ENCODE measurements at regions not wholly inside any gene's neighbourhood (a gene's known extent, or its start where the extent isn't known, plus 50 kb on each side); places are given as distances from the start of the nearest gene placed in this dataset.

DNA sequence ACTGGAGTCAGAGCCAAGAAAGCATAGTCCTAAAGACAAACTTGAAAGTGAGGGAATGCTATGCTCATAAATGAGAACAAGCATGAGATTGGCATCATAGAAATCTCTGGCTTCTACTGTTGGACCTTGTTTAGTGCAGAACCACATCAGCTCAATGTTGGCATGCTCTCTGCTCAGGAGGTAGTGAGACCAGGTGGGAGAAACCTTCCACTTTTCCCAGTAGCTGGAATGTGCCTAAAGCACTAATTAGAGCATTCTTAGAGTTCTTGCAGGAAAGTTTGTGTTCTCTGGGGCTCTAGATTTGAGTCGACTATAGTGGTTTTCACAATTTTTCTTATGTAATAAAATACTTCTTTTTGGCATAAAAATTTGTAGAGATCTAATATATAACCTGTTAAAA is 159.7 kb upstream of the PRICKLE1 start:
- no peak overlapping the region for H3K27ac ChIP-seq (ENCODE audit: low read depth, low read length)
- no peaks in the 10 kb centered on the region for H3K36me3 ChIP-seq (ENCODE audit: insufficient read depth, low read length)
- H3K9me3 ChIP-seq (ENCODE audit: low read length) = no peaks in the 10 kb centered on the region
- DNase-seq = no peak
- no peak overlapping the region for H3K27ac Mint-ChIP-seq
- no peaks in the 10 kb centered on the region for H3K4me1 Mint-ChIP-seq
- H3K27me3 ChIP-seq (ENCODE audit: insufficient read depth, low read length, poor library complexity, severe bottlenecking) = no peaks in the 10 kb centered on the region
- H3K9me3 Mint-ChIP-seq = peaks cover 3 to 24% (median 8%) of the 10 kb centered on the region in 5 donors
- no peak overlapping the region for H3K4me3 Mint-ChIP-seq
- POLR2A ChIA-PET = no interaction called here
- H3K27me3 Mint-ChIP-seq = peaks cover 0 to 3% of the 10 kb centered on the region in 2 donors
- CTCF ChIA-PET = no interaction called here
- no peaks in the 10 kb centered on the region for H3K36me3 Mint-ChIP-seq
- no peaks in the 10 kb centered on the region for H3K4me1 ChIP-seq (ENCODE audit: insufficient read depth, low read length)
- H3K4me3 ChIP-seq (ENCODE audit: low read length) = no peak overlapping the region

DNA sequence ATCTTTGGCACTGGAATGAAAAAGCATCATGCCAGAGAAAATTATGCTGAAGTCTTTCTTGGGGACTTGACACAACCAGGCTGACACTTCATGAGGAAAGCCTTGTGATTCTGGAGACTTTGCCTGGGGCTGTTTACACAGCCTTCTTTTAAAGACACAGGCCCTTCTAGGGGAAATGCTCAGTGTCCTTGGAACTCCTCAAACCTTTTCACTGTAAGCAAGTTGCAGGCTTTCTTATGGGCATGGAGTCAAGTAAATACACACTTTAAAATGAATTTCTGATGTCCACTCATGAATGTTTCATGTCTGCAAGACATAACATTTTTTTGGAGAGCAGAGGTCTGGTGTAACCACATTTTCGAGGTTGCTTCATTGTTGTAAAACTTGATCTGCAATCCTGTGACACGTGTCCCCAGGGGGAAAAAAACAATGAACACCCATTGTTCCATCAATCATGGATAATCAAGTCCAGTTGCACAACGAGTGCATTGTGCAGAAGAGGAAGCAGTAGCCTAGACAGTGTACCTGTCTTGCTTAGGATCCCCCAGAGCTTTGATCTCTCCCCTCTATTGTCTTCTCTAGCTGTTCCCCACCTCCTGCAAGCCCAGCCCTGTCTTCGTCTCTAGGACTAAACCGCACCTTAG is 155.1 kb upstream of the PRICKLE1 start:
- Mint-ChIP-seq H3K36me3 (no peaks in the 10 kb centered on the region), H3K4me1 (no peaks in the 10 kb centered on the region), H3K27me3 (no peaks in the 10 kb centered on the region), H3K9me3 (peaks cover 0 to 24% (median 8%) of the 10 kb centered on the region in 5 donors), H3K4me3 (no peak overlapping the region), H3K27ac (no peak overlapping the region)
- no peaks in the 10 kb centered on the region for H3K9me3 ChIP-seq (ENCODE audit: low read length)
- DNase-seq = no peak
- ChIA-PET POLR2A (no interaction called here), CTCF (no interaction called here)
- no peaks in the 10 kb centered on the region for H3K36me3 ChIP-seq (ENCODE audit: insufficient read depth, low read length)
- no peak overlapping the region for H3K4me3 ChIP-seq (ENCODE audit: low read length)
- no peaks in the 10 kb centered on the region for H3K4me1 ChIP-seq (ENCODE audit: insufficient read depth, low read length)
- no peak overlapping the region for H3K27ac ChIP-seq (ENCODE audit: low read depth, low read length)
- H3K27me3 ChIP-seq (ENCODE audit: insufficient read depth, low read length, poor library complexity, severe bottlenecking) = no peaks in the 10 kb centered on the region

GRCh38 chr12:42742716-42743115 is 153.2 kb upstream of the PRICKLE1 start:
- Mint-ChIP-seq H3K27me3 (peaks cover 0 to 2% of the 10 kb centered on the region in 2 donors), H3K4me1 (no peaks in the 10 kb centered on the region), H3K9me3 (peaks cover 0 to 18% (median 8%) of the 10 kb centered on the region in 5 donors), H3K27ac (no peak overlapping the region), H3K36me3 (no peaks in the 10 kb centered on the region), H3K4me3 (no peak overlapping the region)
- Histone ChIP-seq H3K27ac (ENCODE audit: low read depth, low read length) (no peak overlapping the region), H3K9me3 (ENCODE audit: low read length) (no peaks in the 10 kb centered on the region), H3K36me3 (ENCODE audit: insufficient read depth, low read length) (no peaks in the 10 kb centered on the region), H3K27me3 (ENCODE audit: insufficient read depth, low read length, poor library complexity, severe bottlenecking) (no peaks in the 10 kb centered on the region), H3K4me1 (ENCODE audit: insufficient read depth, low read length) (no peaks in the 10 kb centered on the region), H3K4me3 (ENCODE audit: low read length) (no peak overlapping the region)
- DNase-seq = no peak
- ChIA-PET POLR2A (no interaction called here), CTCF (no interaction called here)

DNA sequence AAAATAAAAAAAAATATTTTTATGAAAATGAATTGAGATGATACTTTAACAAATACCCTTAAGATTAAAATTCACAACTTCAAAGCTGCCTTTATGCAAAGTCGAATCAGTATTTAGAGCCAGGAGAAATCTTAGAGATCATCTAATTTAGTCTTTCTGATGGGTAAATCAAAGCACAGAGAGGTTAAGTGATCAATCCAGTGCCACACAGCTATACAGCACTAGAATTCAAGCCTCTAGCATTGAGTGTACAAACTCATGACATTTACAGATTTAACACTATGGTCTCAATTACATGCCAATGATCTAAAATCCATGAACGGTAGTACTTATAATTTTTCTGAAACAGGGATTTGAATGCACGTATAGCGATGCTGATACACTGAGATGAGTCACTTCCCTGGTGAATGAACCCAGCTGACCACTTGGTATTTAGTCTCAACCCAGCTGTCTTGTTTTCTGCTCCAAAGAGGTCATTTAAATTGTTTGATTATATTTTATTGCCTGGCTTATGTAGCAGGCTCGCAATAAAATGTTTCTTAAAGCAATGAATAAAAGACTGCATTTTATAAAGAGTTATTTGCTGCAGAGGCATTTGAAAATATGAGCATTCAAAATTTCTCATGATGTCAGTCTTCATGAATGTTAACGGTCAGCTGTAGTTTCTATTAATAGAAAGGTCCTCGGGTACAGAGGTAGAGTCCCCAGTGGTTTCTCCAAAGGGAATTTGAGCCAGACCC is 152.4 kb upstream of the PRICKLE1 start:
- no peak for DNase-seq
- no peaks in the 10 kb centered on the region for H3K4me1 ChIP-seq (ENCODE audit: insufficient read depth, low read length)
- peaks cover 0 to 2% of the 10 kb centered on the region in 2 donors for H3K27me3 Mint-ChIP-seq
- no peak overlapping the region for H3K27ac Mint-ChIP-seq
- H3K27me3 ChIP-seq (ENCODE audit: insufficient read depth, low read length, poor library complexity, severe bottlenecking) = no peaks in the 10 kb centered on the region
- H3K4me3 ChIP-seq (ENCODE audit: low read length) = no peak overlapping the region
- H3K4me3 Mint-ChIP-seq = no peak overlapping the region
- no peaks in the 10 kb centered on the region for H3K9me3 ChIP-seq (ENCODE audit: low read length)
- ChIA-PET POLR2A (no interaction called here), CTCF (no interaction called here)
- H3K27ac ChIP-seq (ENCODE audit: low read depth, low read length) = no peak overlapping the region
- peaks cover 0 to 10% (median 3%) of the 10 kb centered on the region in 5 donors for H3K9me3 Mint-ChIP-seq
- H3K36me3 ChIP-seq (ENCODE audit: insufficient read depth, low read length) = no peaks in the 10 kb centered on the region
- no peaks in the 10 kb centered on the region for H3K4me1 Mint-ChIP-seq
- no peaks in the 10 kb centered on the region for H3K36me3 Mint-ChIP-seq

GRCh38 chr12:42741091-42741490 is 151.5 kb upstream of the PRICKLE1 start:
- ChIA-PET CTCF (no interaction called here), POLR2A (no interaction called here)
- H3K36me3 Mint-ChIP-seq = no peaks in the 10 kb centered on the region
- no peaks in the 10 kb centered on the region for H3K36me3 ChIP-seq (ENCODE audit: insufficient read depth, low read length)
- peaks cover 0 to 2% of the 10 kb centered on the region in 2 donors for H3K27me3 Mint-ChIP-seq
- H3K27ac Mint-ChIP-seq = no peak overlapping the region
- H3K4me1 ChIP-seq (ENCODE audit: insufficient read depth, low read length) = no peaks in the 10 kb centered on the region
- no peaks in the 10 kb centered on the region for H3K27me3 ChIP-seq (ENCODE audit: insufficient read depth, low read length, poor library complexity, severe bottlenecking)
- peaks cover 0 to 4% (median under 1%) of the 10 kb centered on the region in 5 donors for H3K9me3 Mint-ChIP-seq
- no peaks in the 10 kb centered on the region for H3K9me3 ChIP-seq (ENCODE audit: low read length)
- no peak overlapping the region for H3K4me3 Mint-ChIP-seq
- no peaks in the 10 kb centered on the region for H3K4me1 Mint-ChIP-seq
- H3K27ac ChIP-seq (ENCODE audit: low read depth, low read length) = no peak overlapping the region
- no peak for DNase-seq
- no peak overlapping the region for H3K4me3 ChIP-seq (ENCODE audit: low read length)

- no peaks in the 10 kb centered on the region for H3K27me3 ChIP-seq (ENCODE audit: insufficient read depth, low read length, poor library complexity, severe bottlenecking)
- no peaks in the 10 kb centered on the region for H3K4me1 ChIP-seq (ENCODE audit: insufficient read depth, low read length)
- no peak overlapping the region for H3K4me3 ChIP-seq (ENCODE audit: low read length)
- H3K27ac ChIP-seq (ENCODE audit: low read depth, low read length) = no peak overlapping the region
- Mint-ChIP-seq H3K27ac (no peak overlapping the region), H3K4me3 (no peak overlapping the region), H3K4me1 (no peaks in the 10 kb centered on the region), H3K27me3 (peaks cover 0 to 3% of the 10 kb centered on the region in 2 donors), H3K9me3 (peaks cover 0 to 3% (median 0%) of the 10 kb centered on the region in 5 donors), H3K36me3 (no peaks in the 10 kb centered on the region)
- H3K9me3 ChIP-seq (ENCODE audit: low read length) = no peaks in the 10 kb centered on the region
- no peaks in the 10 kb centered on the region for H3K36me3 ChIP-seq (ENCODE audit: insufficient read depth, low read length)
- CTCF ChIA-PET = no interaction called here
- no peak for DNase-seq
- POLR2A ChIA-PET = no interaction called here
Observed at GRCh38 chr12:42737398-42737797, 147.9 kb upstream of the PRICKLE1 start.

GRCh38 chr12:42735861-42736361 is 146.4 kb upstream of the PRICKLE1 start:
- H3K4me1 Mint-ChIP-seq = no peaks in the 10 kb centered on the region
- ChIA-PET POLR2A (no interaction called here), CTCF (no interaction called here)
- no peak overlapping the region for H3K27ac Mint-ChIP-seq
- H3K36me3 Mint-ChIP-seq = no peaks in the 10 kb centered on the region
- H3K4me1 ChIP-seq (ENCODE audit: insufficient read depth, low read length) = no peaks in the 10 kb centered on the region
- peaks cover 0 to 4% of the 10 kb centered on the region in 2 donors for H3K27me3 Mint-ChIP-seq
- no peak for DNase-seq
- no peaks in the 10 kb centered on the region for H3K27me3 ChIP-seq (ENCODE audit: insufficient read depth, low read length, poor library complexity, severe bottlenecking)
- H3K9me3 ChIP-seq (ENCODE audit: low read length) = no peaks in the 10 kb centered on the region
- no peak overlapping the region for H3K4me3 Mint-ChIP-seq
- peaks cover 0 to 3% (median 0%) of the 10 kb centered on the region in 5 donors for H3K9me3 Mint-ChIP-seq
- no peaks in the 10 kb centered on the region for H3K36me3 ChIP-seq (ENCODE audit: insufficient read depth, low read length)
- no peak overlapping the region for H3K27ac ChIP-seq (ENCODE audit: low read depth, low read length)
- no peak overlapping the region for H3K4me3 ChIP-seq (ENCODE audit: low read length)

DNA sequence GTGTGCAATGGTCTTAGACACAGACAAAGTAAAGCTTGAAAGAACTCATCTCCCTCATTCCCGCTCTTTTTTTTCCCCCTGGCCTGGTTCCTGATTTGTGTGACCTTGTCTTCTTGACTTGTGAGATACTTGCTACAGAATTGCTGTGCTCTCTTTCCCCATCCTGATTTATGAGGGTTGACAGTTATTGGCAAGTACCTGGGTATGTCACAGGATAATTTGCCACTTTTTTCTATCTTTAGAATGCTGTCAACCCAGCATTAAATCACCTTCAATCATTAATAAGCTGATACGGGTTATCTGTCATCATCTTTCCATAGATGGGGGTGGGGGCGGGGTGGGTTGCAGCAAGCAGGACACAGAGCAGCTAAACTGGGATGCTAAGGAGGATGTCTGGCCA is 144.4 kb upstream of the PRICKLE1 start:
- Mint-ChIP-seq H3K4me1 (no peaks in the 10 kb centered on the region), H3K9me3 (peaks cover 0 to 3% (median 0%) of the 10 kb centered on the region in 5 donors), H3K27me3 (peaks cover 0 to 3% of the 10 kb centered on the region in 2 donors), H3K27ac (no peak overlapping the region), H3K4me3 (no peak overlapping the region), H3K36me3 (no peaks in the 10 kb centered on the region)
- Histone ChIP-seq H3K27me3 (ENCODE audit: insufficient read depth, low read length, poor library complexity, severe bottlenecking) (no peaks in the 10 kb centered on the region), H3K36me3 (ENCODE audit: insufficient read depth, low read length) (no peaks in the 10 kb centered on the region), H3K4me3 (ENCODE audit: low read length) (no peak overlapping the region), H3K9me3 (ENCODE audit: low read length) (no peaks in the 10 kb centered on the region), H3K27ac (ENCODE audit: low read depth, low read length) (no peak overlapping the region), H3K4me1 (ENCODE audit: insufficient read depth, low read length) (no peaks in the 10 kb centered on the region)
- no peak for DNase-seq
- ChIA-PET CTCF (no interaction called here), POLR2A (no interaction called here)
